Neural progenitor cell (in vitro differentiated cells): ENCODE measurements at regions not wholly inside any gene's neighbourhood (a gene's known extent, or its start where the extent isn't known, plus 50 kb on each side); places are given as distances from the start of the nearest gene placed in this dataset.

Experiments used
- DNase-seq: peaks from one replicate; pipeline ENCODE4 v3.0.0-alpha.2; 2016; ENCODE audit warnings: low spot score
- H2AFZ ChIP-seq: fragments of 200-600 bp; sonication (generic); replicated peaks from 2 replicates; pipeline ENCODE4 v1.6.1; 2016; ENCODE audit warnings: antibody characterized with exemption
- H3F3A ChIP-seq: fragments of 200-600 bp; sonication (generic); 2 replicates; pipeline ENCODE4 v1.6.1; 2016; ENCODE audit warnings: antibody characterized with exemption, low read depth
- H3K27ac ChIP-seq: fragments of 200-600 bp; sonication (generic); 2 replicates; pipeline ENCODE4 v1.5.1; 2016; ENCODE audit warnings: mild to moderate bottlenecking
- H3K27me3 ChIP-seq: fragments of 200-600 bp; sonication (generic); 2 replicates; pipeline ENCODE4 v1.6.1; 2016; ENCODE audit warnings: mild to moderate bottlenecking, moderate library complexity
- H3K36me3 ChIP-seq: fragments of 200-600 bp; sonication (generic); 2 replicates; pipeline ENCODE4 v1.5.1; 2016
- H3K4me1 ChIP-seq: fragments of 200-600 bp; sonication (generic); 2 replicates; pipeline ENCODE4 v1.6.1; 2016; ENCODE audit warnings: mixed run types
- H3K4me2 ChIP-seq: fragments of 200-600 bp; sonication (generic); 2 replicates; pipeline ENCODE4 v1.6.1; 2016
- H3K4me3 ChIP-seq: fragments of 200-600 bp; sonication (generic); 2 replicates; pipeline ENCODE4 v1.5.1; 2016
- H3K79me2 ChIP-seq: fragments of 200-600 bp; sonication (generic); 2 replicates; pipeline ENCODE4 v1.6.1; 2016; ENCODE audit warnings: low read depth
- H3K9ac ChIP-seq: fragments of 200-600 bp; sonication (generic); 2 replicates; pipeline ENCODE4 v1.6.1; 2016
- H3K9me3 ChIP-seq: fragments of 200-600 bp; sonication (generic); 2 replicates; pipeline ENCODE4 v1.5.1; 2016; ENCODE audit warnings: low read depth
- H4K20me1 ChIP-seq: fragments of 200-600 bp; sonication (generic); 2 replicates; pipeline ENCODE4 v1.6.1; 2016; ENCODE audit warnings: low read depth
- H3K27ac Mint-ChIP-seq: 3 replicates; pipeline ENCODE4 v1.8.0; 2021; ENCODE audit warnings: mixed read lengths
- H3K27me3 Mint-ChIP-seq: 2 replicates; pipeline ENCODE4 v1.8.0; 2022; ENCODE audit warnings: low read depth, mild to moderate bottlenecking, inconsistent platforms, moderate library complexity, mixed read lengths; ENCODE audit not compliant: insufficient read depth
- H3K36me3 Mint-ChIP-seq: 3 replicates; pipeline ENCODE4 v1.8.0; 2021; ENCODE audit warnings: mixed read lengths
- H3K4me1 Mint-ChIP-seq: 3 replicates; pipeline ENCODE4 v1.8.0; 2021; ENCODE audit warnings: mixed read lengths
- H3K4me3 Mint-ChIP-seq: 3 replicates; pipeline ENCODE4 v1.8.0; 2021; ENCODE audit warnings: mild to moderate bottlenecking, moderate library complexity, mixed read lengths
- H3K9me3 Mint-ChIP-seq: 3 replicates; pipeline ENCODE4 v1.8.0; 2020; ENCODE audit warnings: mixed read lengths
- CTCF ChIP-seq: fragments of 200-600 bp; sonication (generic); IDR thresholded peaks from 2 replicates; pipeline ENCODE4 v1.5.1; 2017; ENCODE audit warnings: antibody characterized with exemption, mild to moderate bottlenecking
- EZH2 ChIP-seq: fragments of 200-600 bp; sonication (generic); IDR thresholded peaks from 2 replicates; pipeline ENCODE4 v1.6.1; 2017; ENCODE audit warnings: antibody characterized with exemption, mild to moderate bottlenecking, moderate library complexity
- EZH2phosphoT487 ChIP-seq: fragments of 200-600 bp; sonication (generic); IDR thresholded peaks from 2 replicates; pipeline ENCODE4 v1.6.1; 2017; ENCODE audit warnings: antibody characterized with exemption

DNA sequence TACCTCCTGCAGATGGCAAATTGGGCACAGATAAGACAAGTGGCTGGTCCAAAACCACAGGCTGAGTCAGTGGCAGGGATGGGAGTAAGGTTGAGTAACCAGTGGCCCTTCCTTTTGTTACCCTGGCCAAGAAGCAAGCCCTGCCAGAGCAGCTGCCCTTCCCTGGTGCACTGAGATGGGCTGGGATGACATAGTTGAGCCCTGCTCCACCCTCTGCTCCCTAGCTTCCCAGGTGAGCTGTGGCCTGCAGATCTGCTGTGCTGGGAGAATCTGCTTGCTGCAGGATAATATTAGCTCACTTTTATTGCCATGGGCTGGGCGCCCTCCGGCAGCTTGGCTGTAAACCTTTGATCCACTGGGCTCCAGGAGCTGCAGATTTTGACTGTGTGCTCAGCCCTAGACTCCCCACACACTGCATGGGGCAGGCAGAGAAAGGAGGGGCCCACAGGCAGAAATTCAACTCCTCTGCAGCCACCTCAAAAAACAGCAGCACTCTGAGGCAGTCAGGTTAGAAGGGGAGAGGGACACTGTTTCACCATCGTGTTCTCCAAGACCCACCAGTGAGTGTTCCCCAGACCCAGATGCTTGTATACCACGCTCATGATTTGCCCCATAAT, 101.8 kb downstream of the CBLN1 start:
- Histone ChIP-seq H3K79me2 (no peaks in the 10 kb centered on the region), H3K9ac (no peak overlapping the region), H2AFZ (no peak overlapping the region), H3K4me3 (no peak overlapping the region), H3K4me1 (peaks cover 25% of the 10 kb centered on the region), H3K4me2 (no peak overlapping the region), H3K27ac (no peak overlapping the region), H3K9me3 (no peaks in the 10 kb centered on the region), H3K27me3 (no peaks in the 10 kb centered on the region), H3K36me3 (no peaks in the 10 kb centered on the region), H4K20me1 (no peaks in the 10 kb centered on the region), H3F3A (peaks cover 6% of the 10 kb centered on the region)
- TF ChIP-seq CTCF (no peak), EZH2 (no peak), EZH2phosphoT487 (no peak)
- no peaks in the 10 kb centered on the region for H3K9me3 Mint-ChIP-seq
- H3K4me3 Mint-ChIP-seq: no peak overlapping the region
- no peak overlapping the region for H3K27ac Mint-ChIP-seq
- no peak for DNase-seq
- no peaks in the 10 kb centered on the region for H3K36me3 Mint-ChIP-seq
- peaks cover 9% of the 10 kb centered on the region for H3K4me1 Mint-ChIP-seq
- H3K27me3 Mint-ChIP-seq: no peaks in the 10 kb centered on the region

DNA sequence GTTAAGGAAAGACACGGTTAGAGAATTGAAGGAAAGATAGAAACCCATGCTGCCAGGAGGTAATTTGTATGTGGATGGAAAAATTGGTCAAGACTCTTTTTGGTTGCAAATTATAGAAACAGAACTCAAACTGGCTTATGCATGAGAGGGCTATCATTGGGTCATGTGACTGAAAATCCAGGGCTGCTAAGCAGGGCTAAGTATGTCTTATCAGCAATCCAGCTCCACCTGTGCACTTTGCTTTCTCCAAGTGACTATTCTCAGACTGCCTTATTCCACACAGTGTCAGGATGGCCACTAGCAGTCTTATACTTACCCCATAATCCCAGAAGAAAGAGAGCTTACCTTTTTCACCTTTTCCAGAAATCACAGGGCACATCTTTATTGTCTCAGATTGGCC, 113.5 kb downstream of the CBLN1 start:
- Histone ChIP-seq H3K4me3 (no peak overlapping the region), H3K4me1 (peaks cover 8% of the 10 kb centered on the region), H3K36me3 (no peaks in the 10 kb centered on the region), H3K27ac (no peak overlapping the region), H3K9me3 (no peaks in the 10 kb centered on the region), H4K20me1 (no peaks in the 10 kb centered on the region), H3K79me2 (no peaks in the 10 kb centered on the region), H3K9ac (no peak overlapping the region), H3K27me3 (no peaks in the 10 kb centered on the region), H2AFZ (no peak overlapping the region), H3F3A (no peaks in the 10 kb centered on the region), H3K4me2 (no peak overlapping the region)
- no peak for DNase-seq
- no peaks in the 10 kb centered on the region for H3K9me3 Mint-ChIP-seq
- H3K27me3 Mint-ChIP-seq: no peaks in the 10 kb centered on the region
- no peak overlapping the region for H3K4me3 Mint-ChIP-seq
- H3K36me3 Mint-ChIP-seq: no peaks in the 10 kb centered on the region
- H3K4me1 Mint-ChIP-seq: peaks cover 14% of the 10 kb centered on the region
- TF ChIP-seq EZH2phosphoT487: no peak
- no peak overlapping the region for H3K27ac Mint-ChIP-seq

GRCh38 chr16:49165025-49165424, 116.6 kb downstream of the CBLN1 start:
- H3K4me3 Mint-ChIP-seq: no peak overlapping the region
- Histone ChIP-seq H2AFZ (no peak overlapping the region), H4K20me1 (no peaks in the 10 kb centered on the region), H3K36me3 (no peaks in the 10 kb centered on the region), H3K79me2 (no peaks in the 10 kb centered on the region), H3K4me3 (no peak overlapping the region), H3K4me2 (no peak overlapping the region), H3K27ac (no peak overlapping the region), H3F3A (no peaks in the 10 kb centered on the region), H3K4me1 (peaks cover 8% of the 10 kb centered on the region), H3K27me3 (no peaks in the 10 kb centered on the region), H3K9me3 (no peaks in the 10 kb centered on the region), H3K9ac (no peak overlapping the region)
- DNase-seq: no peak
- H3K36me3 Mint-ChIP-seq: no peaks in the 10 kb centered on the region
- no peaks in the 10 kb centered on the region for H3K27me3 Mint-ChIP-seq
- H3K9me3 Mint-ChIP-seq: no peaks in the 10 kb centered on the region
- no peak overlapping the region for H3K27ac Mint-ChIP-seq
- TF ChIP-seq EZH2phosphoT487 (no peak), EZH2 (no peak), CTCF (no peak)
- H3K4me1 Mint-ChIP-seq: peaks cover 12% of the 10 kb centered on the region

DNA sequence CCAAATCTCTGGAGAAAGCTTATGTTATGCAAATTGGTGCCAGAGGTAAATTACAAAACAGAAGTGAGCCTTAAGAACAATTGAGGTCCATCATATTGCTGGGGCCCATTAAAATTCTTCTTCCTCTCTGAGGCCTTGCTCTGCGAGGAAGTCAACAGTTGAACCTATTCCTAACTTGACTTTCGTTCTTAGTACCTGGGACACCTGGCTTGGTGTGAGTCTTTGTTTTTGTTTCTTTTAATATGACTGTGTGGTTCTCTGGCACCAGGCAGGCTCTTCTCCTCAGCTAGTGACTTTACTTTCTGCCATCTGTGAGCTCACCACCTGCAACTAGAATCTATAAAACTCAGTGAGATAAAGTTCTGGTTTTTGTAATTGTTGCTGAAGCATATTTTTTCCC, 120.4 kb downstream of the CBLN1 start:
- peaks cover 10% of the 10 kb centered on the region for H4K20me1 ChIP-seq
- H3K27me3 ChIP-seq: no peaks in the 10 kb centered on the region
- H3K4me2 ChIP-seq: no peak overlapping the region
- Mint-ChIP-seq H3K4me1 (no peaks in the 10 kb centered on the region), H3K27ac (no peak overlapping the region), H3K36me3 (no peaks in the 10 kb centered on the region), H3K27me3 (no peaks in the 10 kb centered on the region), H3K4me3 (no peak overlapping the region), H3K9me3 (no peaks in the 10 kb centered on the region)
- no peak overlapping the region for H3K27ac ChIP-seq
- TF ChIP-seq EZH2 (no peak), CTCF (no peak), EZH2phosphoT487 (no peak)
- H3K79me2 ChIP-seq: no peaks in the 10 kb centered on the region
- H3K4me3 ChIP-seq: no peak overlapping the region
- no peak overlapping the region for H3K9ac ChIP-seq
- DNase-seq: no peak
- H2AFZ ChIP-seq: no peak overlapping the region
- no peaks in the 10 kb centered on the region for H3K9me3 ChIP-seq
- no peaks in the 10 kb centered on the region for H3K36me3 ChIP-seq
- no peaks in the 10 kb centered on the region for H3K4me1 ChIP-seq
- H3F3A ChIP-seq: no peaks in the 10 kb centered on the region
